A673 (cell line): ENCODE measurements at regions not wholly inside any gene's neighbourhood (a gene's known extent, or its start where the extent isn't known, plus 50 kb on each side); places are given as distances from the start of the nearest gene placed in this dataset.

Experiments
- BruUV-seq: library from RNA; stranded (reverse); fragments of 400-500 nt; replicated peaks from 2 replicates; lab custom pipeline; 2021; lab: Mats Ljungman, UMichigan
- CTCF ChIA-PET: fragments of 300-600 bp; sonication (Branson Sonifier 250); formaldehyde crosslinking; loops from one replicate; lab custom pipeline; 2022; ENCODE audit warnings: antibody characterized with exemption; lab: Charles Lee
- POLR2A ChIA-PET: fragments of 300-600 bp; sonication (Branson Sonifier 250); formaldehyde crosslinking; loops from one replicate; lab custom pipeline; 2022; ENCODE audit warnings: antibody characterized with exemption; ENCODE audit not compliant: low non-redundant PET; lab: Charles Lee
- DNase-seq: peaks from one replicate; pipeline ENCODE4 v3.0.0-alpha.2; 2015; ENCODE audit warnings: low spot score
- H3K27ac ChIP-seq: fragments of 200-600 bp; sonication (generic); 2 replicates; pipeline ENCODE4 v1.5.1; 2016; ENCODE audit warnings: mixed run types, low read depth, mild to moderate bottlenecking, mixed read lengths, antibody characterized with exemption, low read length; ENCODE audit not compliant: poor library complexity, severe bottlenecking
- H3K27me3 ChIP-seq: fragments of 200-600 bp; sonication (generic); replicated peaks from 2 replicates; pipeline ENCODE4 v1.6.1; 2017; ENCODE audit warnings: mixed run types, low read depth, mild to moderate bottlenecking, mixed read lengths, antibody characterized with exemption, low read length; ENCODE audit not compliant: insufficient read depth, poor library complexity
- H3K36me3 ChIP-seq: fragments of 200-600 bp; sonication (generic); 2 replicates; pipeline ENCODE4 v1.6.1; 2016; ENCODE audit warnings: mixed run types, mild to moderate bottlenecking, mixed read lengths, antibody characterized with exemption, low read length; ENCODE audit not compliant: insufficient read depth, poor library complexity, severe bottlenecking
- H3K4me1 ChIP-seq: fragments of 200-600 bp; sonication (generic); 2 replicates; pipeline ENCODE4 v1.6.1; 2017; ENCODE audit warnings: mixed run types, mild to moderate bottlenecking, mixed read lengths, antibody characterized with exemption, low read length; ENCODE audit not compliant: insufficient read depth, poor library complexity, severe bottlenecking
- H3K4me3 ChIP-seq: fragments of 200-600 bp; sonication (generic); 2 replicates; pipeline ENCODE4 v1.5.1; 2016; ENCODE audit warnings: low read depth, mixed run types, mild to moderate bottlenecking, mixed read lengths, low read length; ENCODE audit not compliant: poor library complexity, severe bottlenecking
- H3K9me3 ChIP-seq: fragments of 200-600 bp; sonication (generic); 2 replicates; pipeline ENCODE4 v1.6.1; 2016; ENCODE audit warnings: mixed run types, low read depth, mild to moderate bottlenecking, mixed read lengths, antibody characterized with exemption, low read length; ENCODE audit not compliant: poor library complexity, severe bottlenecking
- EZH2 ChIP-seq: fragments of 200-600 bp; sonication (generic); IDR thresholded peaks from 2 replicates; pipeline ENCODE4 v1.6.1; 2017; ENCODE audit warnings: borderline replicate concordance, low read depth, mild to moderate bottlenecking, mixed read lengths, antibody characterized with exemption, low read length; ENCODE audit not compliant: poor library complexity, severe bottlenecking
- intact Hi-C: fragments of 100-400 bp; cut with micrococcal nuclease; formaldehyde crosslinking; loops from one replicate; pipeline ENCODE4 v1.10.0; 2022; ENCODE audit not compliant: unreplicated experiment
- TF ChIP-seq, protein P1 (sequence below): fragments of 300-800, 200-600 bp; sonication (generic); conservative IDR thresholded peaks from 2 replicates; pipeline ENCODE4 v1.5.1; 2017; ENCODE audit warnings: low read depth, mild to moderate bottlenecking, antibody characterized with exemption, low read length, moderate library complexity, mixed read lengths

DNA sequence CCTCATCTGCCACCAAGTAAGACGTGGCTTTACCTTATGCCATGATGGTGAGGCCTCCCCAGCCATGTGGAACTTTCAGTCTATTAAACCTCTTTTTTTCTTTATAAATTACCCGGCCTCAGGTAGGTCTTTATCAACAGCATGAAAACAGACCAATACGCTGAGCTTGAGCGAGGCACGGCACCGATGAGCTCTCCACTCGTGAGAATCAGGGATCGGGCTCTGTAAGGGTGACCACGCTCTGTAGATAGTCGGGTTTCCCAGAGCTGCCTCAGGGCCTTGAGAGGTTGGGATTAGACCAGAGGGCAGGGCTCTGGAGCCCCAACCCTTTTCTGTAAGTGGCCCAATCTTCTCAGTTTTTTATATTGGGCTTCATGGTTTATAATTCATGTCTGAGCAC lies 360.3 kb upstream of the MYT1L start:
- ChIA-PET CTCF (no interaction called here), POLR2A (no interaction called here)
- DNase-seq: no peak
- Histone ChIP-seq H3K27ac (no peak overlapping the region), H3K4me3 (no peak overlapping the region), H3K27me3 (peaks cover 48% of the 10 kb centered on the region), H3K4me1 (no peaks in the 10 kb centered on the region), H3K36me3 (no peaks in the 10 kb centered on the region), H3K9me3 (no peaks in the 10 kb centered on the region)
- no TSS peak for BruUV-seq
- intact Hi-C loops: loop anchor here (10.0 kb wide), 1 partner anchor 837 kb away; no protein-coding TSS in a partner anchor
- TF ChIP-seq, protein P1, sequence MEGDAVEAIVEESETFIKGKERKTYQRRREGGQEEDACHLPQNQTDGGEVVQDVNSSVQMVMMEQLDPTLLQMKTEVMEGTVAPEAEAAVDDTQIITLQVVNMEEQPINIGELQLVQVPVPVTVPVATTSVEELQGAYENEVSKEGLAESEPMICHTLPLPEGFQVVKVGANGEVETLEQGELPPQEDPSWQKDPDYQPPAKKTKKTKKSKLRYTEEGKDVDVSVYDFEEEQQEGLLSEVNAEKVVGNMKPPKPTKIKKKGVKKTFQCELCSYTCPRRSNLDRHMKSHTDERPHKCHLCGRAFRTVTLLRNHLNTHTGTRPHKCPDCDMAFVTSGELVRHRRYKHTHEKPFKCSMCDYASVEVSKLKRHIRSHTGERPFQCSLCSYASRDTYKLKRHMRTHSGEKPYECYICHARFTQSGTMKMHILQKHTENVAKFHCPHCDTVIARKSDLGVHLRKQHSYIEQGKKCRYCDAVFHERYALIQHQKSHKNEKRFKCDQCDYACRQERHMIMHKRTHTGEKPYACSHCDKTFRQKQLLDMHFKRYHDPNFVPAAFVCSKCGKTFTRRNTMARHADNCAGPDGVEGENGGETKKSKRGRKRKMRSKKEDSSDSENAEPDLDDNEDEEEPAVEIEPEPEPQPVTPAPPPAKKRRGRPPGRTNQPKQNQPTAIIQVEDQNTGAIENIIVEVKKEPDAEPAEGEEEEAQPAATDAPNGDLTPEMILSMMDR: no peak
- TF ChIP-seq EZH2: no peak

DNA sequence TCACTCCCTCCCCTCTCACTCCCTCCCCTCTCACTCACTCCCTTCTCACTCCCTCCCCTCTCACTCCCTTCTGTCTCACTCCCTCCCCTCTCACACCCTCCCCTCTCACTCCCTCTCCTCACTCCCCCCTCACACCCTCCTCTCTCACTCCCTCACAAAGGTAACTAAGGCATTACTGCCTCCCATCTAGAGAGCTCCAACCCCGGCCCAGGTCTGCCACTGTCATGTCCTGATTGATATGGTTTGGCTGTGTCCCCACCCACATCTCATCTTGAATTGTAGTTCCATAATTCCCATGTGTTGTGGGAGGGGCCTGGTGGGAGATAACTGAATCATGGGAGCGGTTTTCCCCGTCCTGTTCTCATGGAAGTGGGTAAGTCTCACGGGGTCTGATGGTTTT lies 359.9 kb upstream of the MYT1L start:
- TF ChIP-seq, protein P1: no peak
- TF ChIP-seq EZH2: no peak
- Histone ChIP-seq H3K27me3 (peaks cover 45% of the 10 kb centered on the region), H3K36me3 (no peaks in the 10 kb centered on the region), H3K9me3 (no peaks in the 10 kb centered on the region), H3K4me3 (no peak overlapping the region), H3K27ac (no peak overlapping the region), H3K4me1 (no peaks in the 10 kb centered on the region)
- ChIA-PET CTCF (no interaction called here), POLR2A (no interaction called here)
- DNase-seq: no peak
- intact Hi-C loops: loop anchor here (10.0 kb wide), 1 partner anchor 836 kb away; no protein-coding TSS in a partner anchor
- BruUV-seq: no TSS peak

DNA sequence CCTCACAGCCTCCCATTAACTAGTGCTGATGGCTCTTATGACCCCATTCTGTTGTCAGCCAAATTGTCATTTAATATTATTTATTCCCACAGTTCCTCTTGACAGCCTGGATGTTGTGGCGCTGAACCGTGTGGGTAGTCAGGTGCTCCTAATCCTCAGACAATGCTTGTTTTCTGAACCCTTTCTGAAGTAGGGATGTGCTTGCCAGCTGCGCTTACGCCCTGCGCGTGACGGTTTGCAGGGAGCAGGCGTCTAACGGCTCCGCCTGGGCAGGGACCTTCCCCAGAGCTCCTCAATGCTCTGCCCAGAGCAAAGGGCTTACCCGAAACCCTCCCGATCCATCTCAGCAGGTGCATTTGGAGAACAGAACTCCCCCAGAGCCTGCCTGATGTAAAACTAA lies 358.2 kb upstream of the MYT1L start:
- peaks cover 36% of the 10 kb centered on the region for H3K27me3 ChIP-seq
- no peak overlapping the region for H3K4me3 ChIP-seq
- H3K27ac ChIP-seq: no peak overlapping the region
- intact Hi-C loops: no loop called here
- no peaks in the 10 kb centered on the region for H3K4me1 ChIP-seq
- H3K9me3 ChIP-seq: no peaks in the 10 kb centered on the region
- ChIA-PET CTCF (interaction anchor here (0.5 kb wide), 1 partner anchor 499 kb away, joined by 3 read pairs; no protein-coding TSS in a partner anchor), POLR2A (no interaction called here)
- no peaks in the 10 kb centered on the region for H3K36me3 ChIP-seq
- no peak for TF ChIP-seq EZH2
- TF ChIP-seq, protein P1: no peak
- BruUV-seq: no TSS peak
- DNase-seq: no peak
